Thymus (tissue), 11 donors: ENCODE measurements at regions not wholly inside any gene's neighbourhood (a gene's known extent, or its start where the extent isn't known, plus 50 kb on each side); places are given as distances from the start of the nearest gene placed in this dataset.
"Not testable (repeated sequence)": the region's sequence is repeated elsewhere in the genome, so short reads cannot be mapped to it uniquely, and the experiment has no call there.

Experiments used
- DNase-seq, 9 donors: peaks; one replicate each; pipeline ENCODE4 v3.0.0-alpha.2; 2013; ENCODE audit warnings: low spot score in 9 of 9, low read depth in 6 of 9, missing footprints in 1 of 9
- H3K27ac ChIP-seq, 2 donors: one replicate each; pipeline ENCODE4 v1.5.1; 2013; ENCODE audit warnings: control low read depth in 1 of 2, low read depth in 1 of 2, low read length in 1 of 2, mild to moderate bottlenecking in 1 of 2, moderate library complexity in 1 of 2
- H3K27me3 ChIP-seq, 2 donors: one replicate each; pipeline ENCODE4 v1.5.1; 2013; ENCODE audit warnings: low read length in 1 of 2; ENCODE audit not compliant: control insufficient read depth in 2 of 2, insufficient read depth in 1 of 2
- H3K36me3 ChIP-seq, 2 donors: one replicate each; pipeline ENCODE4 v1.5.1; 2013; ENCODE audit warnings: low read length in 1 of 2, mild to moderate bottlenecking in 1 of 2, moderate library complexity in 1 of 2; ENCODE audit not compliant: control insufficient read depth in 2 of 2, insufficient read depth in 2 of 2
- H3K4me1 ChIP-seq, 2 donors: one replicate each; pipeline ENCODE4 v1.5.1; 2013; ENCODE audit warnings: low read length in 2 of 2; ENCODE audit not compliant: control insufficient read depth in 2 of 2, insufficient read depth in 2 of 2
- H3K4me3 ChIP-seq, 2 donors: one replicate each; pipeline ENCODE4 v1.5.1; 2013; ENCODE audit warnings: low read length in 2 of 2, control low read depth in 1 of 2, mild to moderate bottlenecking in 1 of 2
- H3K9me3 ChIP-seq, 2 donors: one replicate each; pipeline ENCODE4 v1.5.1; 2013; ENCODE audit warnings: low read length in 1 of 2, mild to moderate bottlenecking in 1 of 2; ENCODE audit not compliant: control insufficient read depth in 2 of 2, insufficient read depth in 1 of 2
- WGBS: extraction: QIAGEN DNeasy Blood & Tissue Kit; methylation state at CpG from one replicate; pipeline ENCODE4 v1.1.7; 2013; 5-methylcytosine and 5-hydroxymethylcytosine counted together
- donor health status: healthy.

DNA sequence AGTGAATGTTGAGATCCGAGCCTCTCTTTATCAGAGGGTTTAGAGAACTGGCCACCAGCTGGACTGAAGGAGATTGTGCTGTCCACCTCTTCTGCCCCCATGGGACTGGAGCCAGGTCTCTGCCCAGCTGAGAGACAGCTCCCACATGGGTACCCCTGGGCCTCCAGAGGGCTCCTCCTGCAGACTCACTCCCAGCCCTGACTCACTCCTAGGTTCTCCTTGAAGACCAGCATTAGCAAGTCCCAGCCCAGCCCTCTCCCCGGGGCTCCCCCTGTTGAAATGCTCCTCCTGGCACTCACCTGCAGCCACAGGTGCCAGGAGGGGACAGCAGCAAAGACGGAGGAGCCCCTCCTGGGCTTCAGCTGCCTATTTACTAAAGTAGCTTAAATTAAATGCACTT lies 126.9 kb downstream of the CXCL12 start:
- no peaks in the 10 kb centered on the region for H3K9me3 ChIP-seq
- DNase-seq, result no peak
- no peaks in the 10 kb centered on the region for H3K27me3 ChIP-seq
- WGBS, result 79% methylated on average over 3 of the region's 3 CpGs
- H3K4me3 ChIP-seq, result no peak overlapping the region
- H3K36me3 ChIP-seq, result no peaks in the 10 kb centered on the region
- H3K4me1 ChIP-seq, result no peaks in the 10 kb centered on the region
- no peak overlapping the region for H3K27ac ChIP-seq

DNA sequence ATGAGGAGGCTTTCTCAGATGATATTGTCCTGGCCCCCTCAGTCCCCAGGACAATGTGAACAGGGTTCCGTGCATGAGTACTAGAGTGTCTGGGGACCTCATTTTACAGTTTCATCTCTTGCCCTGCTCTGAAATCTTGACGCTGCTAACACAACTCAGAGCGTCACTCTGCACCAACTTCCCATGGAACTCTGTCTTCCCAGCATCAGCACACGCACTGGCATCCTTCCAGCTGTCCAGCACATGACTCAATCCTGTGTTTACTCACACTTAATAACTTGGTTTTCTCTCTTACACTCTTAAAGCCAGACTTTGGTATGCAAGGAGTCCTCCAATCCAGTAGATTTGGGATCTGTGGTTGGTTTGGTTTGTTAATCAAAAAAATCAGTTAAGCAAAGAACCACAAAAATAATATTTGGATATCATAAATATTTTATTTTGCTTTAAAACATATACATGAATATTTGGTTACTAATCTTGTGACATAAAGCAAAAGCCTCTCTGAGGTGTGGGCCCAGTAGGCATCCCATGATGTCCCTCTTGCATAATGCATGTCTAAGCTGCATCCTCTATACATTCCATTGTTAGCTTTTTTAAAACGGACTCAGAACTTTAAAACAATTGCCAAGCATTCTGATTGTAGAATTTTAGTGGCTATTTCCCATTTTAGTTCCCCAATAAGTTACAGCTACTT lies 131.0 kb downstream of the CXCL12 start:
- Histone ChIP-seq H3K9me3 (no peaks in the 10 kb centered on the region), H3K27ac (no peak overlapping the region), H3K27me3 (no peaks in the 10 kb centered on the region), H3K36me3 (no peaks in the 10 kb centered on the region), H3K4me3 (no peak overlapping the region), H3K4me1 (no peaks in the 10 kb centered on the region)
- 85% methylated on average over 5 of the region's 5 CpGs for WGBS
- DNase-seq, result no peak

DNA sequence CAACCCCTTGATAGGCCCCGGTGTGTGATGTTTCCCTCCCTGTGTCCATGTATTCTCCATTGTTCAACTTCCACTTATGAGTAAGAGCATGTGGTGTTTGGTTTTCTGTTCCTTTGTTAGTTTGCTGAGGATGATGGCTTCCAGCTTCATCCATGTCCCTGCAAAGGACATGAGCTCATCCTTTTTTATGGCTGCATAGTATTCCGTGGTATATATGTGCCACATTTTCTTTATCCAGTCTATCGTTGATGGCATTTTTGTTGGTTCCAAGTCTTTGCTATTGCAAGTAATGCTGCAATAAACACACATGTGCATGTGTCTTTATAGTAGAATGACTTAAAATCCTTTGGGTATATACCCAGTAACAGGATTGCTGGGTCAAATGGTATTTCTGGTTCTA lies 132.3 kb downstream of the CXCL12 start:
- DNase-seq, H3K4me3 ChIP-seq, H3K9me3 ChIP-seq, H3K4me1 ChIP-seq, H3K27ac ChIP-seq, H3K36me3 ChIP-seq, H3K27me3 ChIP-seq: not testable (repeated sequence)
- 97% methylated on average over 3 of the region's 3 CpGs for WGBS

DNA sequence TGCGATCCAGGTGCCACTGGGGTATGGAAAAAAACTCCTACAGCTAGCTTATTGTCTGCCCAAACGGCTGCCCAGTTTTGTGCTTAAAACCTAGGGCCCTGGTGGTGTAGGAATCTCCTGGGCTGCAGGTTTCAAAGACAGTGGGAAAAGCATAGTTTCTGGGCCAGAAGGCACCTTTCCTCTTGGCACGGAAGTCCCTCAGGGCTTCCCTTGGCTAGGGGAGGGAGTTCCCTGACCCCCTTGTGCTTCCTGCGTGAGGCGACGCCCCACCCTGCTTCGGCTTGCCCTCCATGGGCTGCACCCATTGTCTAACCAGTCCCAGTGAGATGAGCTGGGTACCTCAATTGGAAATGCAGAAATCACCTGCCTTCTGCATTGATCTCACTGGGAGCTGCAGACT lies 135.0 kb downstream of the CXCL12 start:
- not testable (repeated sequence) for H3K27me3 ChIP-seq, H3K4me3 ChIP-seq, H3K4me1 ChIP-seq, H3K27ac ChIP-seq, H3K36me3 ChIP-seq, H3K9me3 ChIP-seq, DNase-seq
- 96% methylated on average over 7 of the region's 7 CpGs for WGBS

DNA sequence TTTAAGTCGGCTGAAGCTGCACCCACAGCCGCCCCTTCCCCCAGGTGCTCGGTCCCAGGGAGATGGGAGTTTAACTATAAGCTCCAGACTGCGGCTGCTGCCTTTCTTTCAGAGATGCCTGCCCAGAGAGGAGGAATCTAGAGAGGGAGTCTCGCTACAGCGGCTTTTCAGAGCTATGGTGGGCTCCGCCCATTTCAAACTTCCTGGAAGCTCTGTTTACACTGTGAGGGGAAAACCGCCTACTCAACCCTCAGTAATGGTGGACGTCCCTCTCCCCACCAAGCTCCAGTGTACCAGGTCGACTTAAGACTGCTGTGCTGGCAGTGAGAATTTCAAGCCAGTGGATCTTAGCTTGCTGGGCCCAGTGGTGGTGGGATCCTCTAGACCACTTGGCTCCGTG lies 135.4 kb downstream of the CXCL12 start:
- Histone ChIP-seq H3K4me1 (no peaks in the 10 kb centered on the region), H3K9me3 (no peaks in the 10 kb centered on the region), H3K36me3 (no peaks in the 10 kb centered on the region), H3K27ac (no peak overlapping the region), H3K27me3 (no peaks in the 10 kb centered on the region), H3K4me3 (no peak overlapping the region)
- no peak for DNase-seq
- 88% methylated on average over 11 of the region's 11 CpGs for WGBS

DNA sequence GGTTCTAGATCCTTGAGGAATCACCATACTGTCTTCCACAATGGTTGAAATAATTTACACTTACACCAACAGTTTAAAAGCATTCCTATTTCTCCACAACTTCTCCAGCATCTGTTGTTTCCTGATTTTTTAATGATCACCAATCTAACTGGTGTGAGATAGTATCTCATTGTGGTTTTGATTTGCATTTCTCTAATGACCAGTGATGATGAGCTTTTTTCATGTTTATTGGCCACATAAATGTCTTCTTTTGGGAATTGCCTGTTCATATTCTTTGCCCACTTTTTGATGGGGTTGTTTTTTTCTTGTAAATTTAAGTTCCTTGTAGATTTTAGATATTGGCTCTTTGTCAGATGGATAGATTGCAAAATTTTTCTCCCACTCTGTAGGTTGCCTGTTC lies 138.2 kb downstream of the CXCL12 start:
- H3K27me3 ChIP-seq, H3K4me1 ChIP-seq, H3K9me3 ChIP-seq, H3K36me3 ChIP-seq, DNase-seq, H3K4me3 ChIP-seq, H3K27ac ChIP-seq: not testable (repeated sequence)

DNA sequence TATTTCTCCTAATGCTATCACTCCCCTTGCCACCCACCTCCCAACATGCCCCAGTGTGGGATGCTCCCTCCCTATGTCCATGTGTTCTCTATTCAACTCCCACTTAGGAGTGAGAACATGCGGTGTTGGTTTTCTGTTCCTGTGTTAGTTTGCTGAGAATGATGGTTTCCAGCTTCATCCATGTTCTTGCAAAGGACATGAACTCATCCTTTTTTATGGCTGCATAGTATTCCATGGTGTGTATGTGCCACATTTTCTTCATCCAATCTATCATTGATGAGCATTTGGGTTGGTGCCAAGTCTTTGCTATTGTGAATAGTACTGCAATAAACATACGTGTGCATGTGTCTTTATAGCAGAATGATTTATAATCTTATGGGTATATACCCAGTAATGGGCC lies 138.6 kb downstream of the CXCL12 start:
- WGBS, result 75% methylated on average over 2 of the region's 2 CpGs
- not testable (repeated sequence) for H3K27ac ChIP-seq, H3K4me3 ChIP-seq

DNA sequence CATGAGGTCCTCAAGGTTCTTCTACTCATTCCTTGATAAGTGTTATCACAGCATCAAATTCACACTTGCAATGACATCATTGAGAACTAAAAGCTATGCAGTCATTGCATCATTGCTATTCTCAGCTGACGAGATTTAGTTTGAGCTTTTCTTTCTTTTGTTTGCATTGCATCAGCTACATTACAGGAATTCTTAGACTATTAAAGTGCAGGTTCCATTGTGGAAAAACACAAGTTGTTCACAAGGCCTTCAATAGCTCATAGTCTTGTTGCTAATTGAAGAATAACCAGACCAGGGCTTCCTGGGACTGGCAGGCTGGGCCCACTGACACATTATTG lies 139.3 kb downstream of the CXCL12 start:
- Histone ChIP-seq H3K4me1 (no peaks in the 10 kb centered on the region), H3K27me3 (no peaks in the 10 kb centered on the region)
- WGBS, result 93% methylated on average over 1 of the region's 1 CpG

More for the DNA sequence above, 138.6 kb downstream of the CXCL12 start:
- not testable (repeated sequence) for H3K4me1 ChIP-seq, H3K27me3 ChIP-seq, DNase-seq, H3K9me3 ChIP-seq, H3K36me3 ChIP-seq

DNA sequence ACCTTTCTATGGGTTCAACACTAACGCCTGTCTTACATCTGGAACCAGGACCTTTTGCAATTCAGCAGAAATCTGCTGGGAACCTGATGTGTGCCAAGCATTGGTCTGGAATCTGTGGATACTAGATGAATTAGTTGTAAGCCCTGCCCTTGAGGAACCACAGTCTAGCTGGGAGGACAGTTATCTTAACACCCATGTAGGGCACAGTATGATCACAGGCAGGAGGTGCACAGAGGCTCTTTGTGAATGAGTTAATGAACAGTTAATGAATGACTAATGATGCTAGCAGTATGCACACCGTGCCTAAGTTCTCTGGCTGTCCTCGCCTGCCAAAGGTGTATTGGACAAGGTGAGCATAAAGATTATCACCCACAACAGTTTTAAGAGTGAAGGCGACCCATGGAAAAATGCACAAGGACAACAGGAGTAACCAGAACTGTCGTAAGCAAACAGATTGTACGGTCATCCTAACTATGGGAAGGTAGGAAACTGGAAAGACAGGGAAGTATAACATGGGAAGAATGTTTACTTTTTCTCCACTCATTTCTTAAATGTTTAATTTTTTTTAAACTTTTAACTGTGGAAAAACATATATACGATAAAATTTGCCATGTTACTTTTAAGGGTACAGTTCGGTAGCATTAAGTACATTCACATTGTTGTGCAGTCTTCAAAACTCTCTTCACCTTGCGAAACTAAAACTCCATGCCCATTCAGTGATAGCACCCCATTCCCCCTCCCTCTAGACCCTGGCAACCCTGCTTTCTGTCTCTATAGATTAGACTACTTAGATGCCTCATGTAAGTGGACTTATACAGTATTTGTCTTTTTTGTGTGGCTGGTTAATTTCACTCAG lies 139.9 kb downstream of the CXCL12 start:
- 95% methylated on average over 9 of the region's 9 CpGs for WGBS

More for the DNA sequence above, 139.3 kb downstream of the CXCL12 start:
- Histone ChIP-seq H3K36me3 (no peaks in the 10 kb centered on the region), H3K27ac (no peak overlapping the region), H3K9me3 (no peaks in the 10 kb centered on the region), H3K4me3 (no peak overlapping the region)
- no peak for DNase-seq

More for the DNA sequence above, 139.9 kb downstream of the CXCL12 start:
- no peaks in the 10 kb centered on the region for H3K27me3 ChIP-seq
- H3K27ac ChIP-seq, result no peak overlapping the region
- DNase-seq, result no peak
- H3K9me3 ChIP-seq, result no peaks in the 10 kb centered on the region
- no peak overlapping the region for H3K4me3 ChIP-seq
- no peaks in the 10 kb centered on the region for H3K4me1 ChIP-seq
- no peaks in the 10 kb centered on the region for H3K36me3 ChIP-seq
